ENCODE measurements at regions not wholly inside any gene's neighbourhood (a gene's known extent, or its start where the extent isn't known, plus 50 kb on each side); places are given as distances from the start of the nearest gene placed in this dataset.

- no peak for DNase-seq
Measured at GRCh38 chr6:21997119-21998037, 299.5 kb downstream of the PRL start.

GRCh38 chr6:21998582-21998981 lies 298.3 kb downstream of the PRL start:
- DNase-seq, result peak; percentile 86

GRCh38 chr6:21999012-21999528 lies 297.8 kb downstream of the PRL start:
- DNase-seq, result peak; percentile 86

GRCh38 chr6:21999741-22000140 lies 297.1 kb downstream of the PRL start:
- DNase-seq, result no peak

- DNase-seq, result no peak
Measured at GRCh38 chr6:22001396-22002027, 295.3 kb downstream of the PRL start.

- DNase-seq, result peak; percentile 63
Measured at GRCh38 chr6:22003287-22003686, 293.5 kb downstream of the PRL start.

- no peak for DNase-seq
Measured at GRCh38 chr6:22006795-22007194, 290.0 kb downstream of the PRL start.

GRCh38 chr6:22007469-22007868 lies 289.4 kb downstream of the PRL start:
- DNase-seq, result no peak

GRCh38 chr6:22008248-22008836 lies 288.5 kb downstream of the PRL start:
- no peak for DNase-seq

GRCh38 chr6:22010102-22010501 lies 286.7 kb downstream of the PRL start:
- no peak for DNase-seq

- no peak for DNase-seq
Measured at GRCh38 chr6:22015216-22015615, 281.6 kb downstream of the PRL start.

- no peak for DNase-seq
Measured at GRCh38 chr6:22015944-22016343, 280.9 kb downstream of the PRL start.

GRCh38 chr6:22017272-22017671 lies 279.6 kb downstream of the PRL start:
- no peak for DNase-seq

GRCh38 chr6:22017766-22018165 lies 279.1 kb downstream of the PRL start:
- peak; percentile 46 for DNase-seq

GRCh38 chr6:22019857-22020256 lies 277.0 kb downstream of the PRL start:
- DNase-seq, result peak; percentile 63

GRCh38 chr6:22020299-22021003 lies 276.4 kb downstream of the PRL start:
- DNase-seq, result no peak

- DNase-seq, result no peak
Measured at GRCh38 chr6:22021966-22022365, 274.9 kb downstream of the PRL start.

- peak; percentile 48 for DNase-seq
Measured at GRCh38 chr6:22023937-22024336, 272.9 kb downstream of the PRL start.

GRCh38 chr6:22024973-22025467 lies 271.8 kb downstream of the PRL start:
- no peak for DNase-seq

- peak; percentile 80 for DNase-seq
Measured at GRCh38 chr6:22025468-22026163, 271.2 kb downstream of the PRL start.

- DNase-seq, result peak; percentile 82
Measured at GRCh38 chr6:22026164-22026678, 270.6 kb downstream of the PRL start.

Data from skin of body (tissue), 1 donor.